Parathyroid adenoma (tissue), 2 donors: ENCODE measurements at regions not wholly inside any gene's neighbourhood (a gene's known extent, or its start where the extent isn't known, plus 50 kb on each side); places are given as distances from the start of the nearest gene placed in this dataset.

Experiments
- H2AFZ ChIP-seq: fragments of 300-600 bp; sonication (generic); one replicate; pipeline ENCODE4 v1.7.0; 2017; ENCODE audit warnings: antibody characterized with exemption, mild to moderate bottlenecking
- H3K27ac ChIP-seq: fragments of 300-600 bp; sonication (generic); one replicate; pipeline ENCODE4 v1.7.0; 2017
- H3K27me3 ChIP-seq: fragments of 300-600 bp; sonication (generic); one replicate; pipeline ENCODE4 v1.7.0; 2017; ENCODE audit warnings: low read length; ENCODE audit not compliant: control insufficient read depth, insufficient read depth
- H3K36me3 ChIP-seq: fragments of 300-600 bp; sonication (generic); one replicate; pipeline ENCODE4 v1.7.0; 2017; ENCODE audit warnings: low read length; ENCODE audit not compliant: control insufficient read depth, insufficient read depth
- H3K4me1 ChIP-seq: fragments of 300-600 bp; sonication (generic); one replicate; pipeline ENCODE4 v1.7.0; 2017; ENCODE audit warnings: control low read depth
- H3K4me2 ChIP-seq: fragments of 300-600 bp; sonication (generic); one replicate; pipeline ENCODE4 v1.7.0; 2017; ENCODE audit warnings: low read length
- H3K4me3 ChIP-seq: fragments of 300-600 bp; sonication (generic); one replicate; pipeline ENCODE4 v1.7.0; 2017; ENCODE audit warnings: low read depth, low read length
- H3K79me2 ChIP-seq: fragments of 300-600 bp; sonication (generic); one replicate; pipeline ENCODE4 v1.7.0; 2017; ENCODE audit warnings: control low read depth
- H3K9ac ChIP-seq: fragments of 300-600 bp; sonication (generic); one replicate; pipeline ENCODE4 v1.7.0; 2017; ENCODE audit warnings: mild to moderate bottlenecking
- H3K9me3 ChIP-seq: fragments of 300-600 bp; sonication (generic); one replicate; pipeline ENCODE4 v1.7.0; 2017; ENCODE audit warnings: low read length; ENCODE audit not compliant: control insufficient read depth
- TF ChIP-seq, protein P1 (sequence below): fragments of 300-600 bp; sonication (generic); IDR thresholded peaks from one replicate; pipeline ENCODE4 v1.7.0; 2017; ENCODE audit warnings: antibody characterized with exemption, mild to moderate bottlenecking
- donor health status: primary hyperparathyroidism.

DNA sequence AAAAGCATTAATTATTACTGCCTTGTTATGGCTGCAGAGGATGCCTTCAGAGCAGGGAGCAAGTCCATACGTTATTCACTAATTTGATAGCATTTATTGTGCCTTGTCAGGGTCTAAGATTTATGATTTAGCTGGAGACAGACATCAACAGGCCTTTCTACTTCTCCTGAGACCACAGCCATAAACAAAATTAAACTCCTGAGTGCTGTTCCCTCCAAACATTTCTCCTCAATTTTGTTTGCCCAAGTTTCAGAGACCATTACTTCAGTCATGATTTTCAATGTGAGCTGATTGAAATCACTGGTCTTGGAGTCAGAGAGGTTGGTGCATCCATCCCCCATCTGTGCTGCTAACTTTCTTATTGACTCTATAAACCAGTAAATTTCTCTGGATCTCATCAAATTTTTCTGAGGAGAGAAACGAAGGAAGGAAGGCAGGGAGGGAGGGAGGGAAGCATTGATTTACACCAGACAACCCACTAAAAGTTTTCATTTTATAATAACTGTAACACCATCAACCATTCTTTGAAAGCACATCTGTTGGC is 423.6 kb upstream of the CDH11 start:
- H3K4me3 ChIP-seq = no peak overlapping the region
- H3K27me3 ChIP-seq = no peaks in the 10 kb centered on the region
- H3K27ac ChIP-seq = no peak overlapping the region
- no peaks in the 10 kb centered on the region for H3K9me3 ChIP-seq
- no peaks in the 10 kb centered on the region for H3K36me3 ChIP-seq
- no peak overlapping the region for H3K9ac ChIP-seq
- H3K4me1 ChIP-seq = no peaks in the 10 kb centered on the region
- no peak overlapping the region for H3K4me2 ChIP-seq
- no peak overlapping the region for H2AFZ ChIP-seq
- TF ChIP-seq, protein P1, sequence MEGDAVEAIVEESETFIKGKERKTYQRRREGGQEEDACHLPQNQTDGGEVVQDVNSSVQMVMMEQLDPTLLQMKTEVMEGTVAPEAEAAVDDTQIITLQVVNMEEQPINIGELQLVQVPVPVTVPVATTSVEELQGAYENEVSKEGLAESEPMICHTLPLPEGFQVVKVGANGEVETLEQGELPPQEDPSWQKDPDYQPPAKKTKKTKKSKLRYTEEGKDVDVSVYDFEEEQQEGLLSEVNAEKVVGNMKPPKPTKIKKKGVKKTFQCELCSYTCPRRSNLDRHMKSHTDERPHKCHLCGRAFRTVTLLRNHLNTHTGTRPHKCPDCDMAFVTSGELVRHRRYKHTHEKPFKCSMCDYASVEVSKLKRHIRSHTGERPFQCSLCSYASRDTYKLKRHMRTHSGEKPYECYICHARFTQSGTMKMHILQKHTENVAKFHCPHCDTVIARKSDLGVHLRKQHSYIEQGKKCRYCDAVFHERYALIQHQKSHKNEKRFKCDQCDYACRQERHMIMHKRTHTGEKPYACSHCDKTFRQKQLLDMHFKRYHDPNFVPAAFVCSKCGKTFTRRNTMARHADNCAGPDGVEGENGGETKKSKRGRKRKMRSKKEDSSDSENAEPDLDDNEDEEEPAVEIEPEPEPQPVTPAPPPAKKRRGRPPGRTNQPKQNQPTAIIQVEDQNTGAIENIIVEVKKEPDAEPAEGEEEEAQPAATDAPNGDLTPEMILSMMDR = no peak
- no peaks in the 10 kb centered on the region for H3K79me2 ChIP-seq

DNA sequence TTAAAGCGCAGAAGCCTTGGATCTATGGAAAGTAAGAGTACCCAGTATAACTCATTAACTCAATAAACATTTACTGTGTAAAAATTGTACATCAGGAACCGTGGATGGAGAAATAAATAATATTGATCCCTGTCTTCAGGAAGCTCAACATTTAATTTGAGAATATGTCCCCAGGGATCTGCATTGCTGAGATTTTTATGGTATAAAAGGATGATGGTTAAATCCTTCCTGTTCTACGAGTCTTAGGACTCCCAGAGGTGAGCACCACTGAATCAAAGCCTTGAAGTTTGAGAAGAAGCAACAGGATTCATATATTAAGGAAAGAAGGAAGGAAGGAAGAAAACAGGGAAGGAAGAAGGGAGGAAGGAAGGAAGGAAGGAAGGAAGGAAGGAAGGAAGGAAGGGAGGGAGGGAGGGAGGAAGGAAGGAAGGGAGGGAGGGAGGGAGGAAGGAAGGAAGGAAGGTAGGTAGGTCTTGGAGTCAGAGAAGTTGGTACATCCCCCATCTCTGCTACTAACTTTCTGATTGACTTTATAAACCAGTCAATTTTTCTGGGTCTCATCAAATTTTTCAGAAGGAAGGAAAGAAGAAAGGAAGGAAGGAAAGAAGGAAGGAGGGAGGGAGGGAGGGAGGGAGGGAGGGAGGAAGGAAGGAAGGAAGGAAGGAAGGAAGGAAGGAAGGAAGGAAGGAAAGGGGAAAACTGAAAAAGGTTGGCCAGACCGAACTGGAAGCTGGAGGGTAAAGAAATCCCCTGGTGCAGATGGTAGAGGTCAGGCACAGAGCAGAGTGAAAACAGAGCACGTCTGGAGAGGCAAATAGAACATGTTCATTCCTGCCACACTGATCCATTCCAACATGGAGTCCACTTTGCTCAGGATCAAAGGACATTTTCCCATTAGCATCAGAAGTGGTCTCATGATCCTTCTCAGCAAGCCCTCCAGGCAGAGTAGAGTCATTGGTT is 422.2 kb upstream of the CDH11 start:
- Histone ChIP-seq H3K36me3 (no peaks in the 10 kb centered on the region), H3K79me2 (no peaks in the 10 kb centered on the region), H3K9me3 (no peaks in the 10 kb centered on the region), H3K27ac (no peak overlapping the region), H3K9ac (no peak overlapping the region), H3K4me3 (no peak overlapping the region), H3K4me1 (no peaks in the 10 kb centered on the region), H2AFZ (no peak overlapping the region), H3K4me2 (no peak overlapping the region), H3K27me3 (no peaks in the 10 kb centered on the region)
- TF ChIP-seq, protein P1 = no peak

DNA sequence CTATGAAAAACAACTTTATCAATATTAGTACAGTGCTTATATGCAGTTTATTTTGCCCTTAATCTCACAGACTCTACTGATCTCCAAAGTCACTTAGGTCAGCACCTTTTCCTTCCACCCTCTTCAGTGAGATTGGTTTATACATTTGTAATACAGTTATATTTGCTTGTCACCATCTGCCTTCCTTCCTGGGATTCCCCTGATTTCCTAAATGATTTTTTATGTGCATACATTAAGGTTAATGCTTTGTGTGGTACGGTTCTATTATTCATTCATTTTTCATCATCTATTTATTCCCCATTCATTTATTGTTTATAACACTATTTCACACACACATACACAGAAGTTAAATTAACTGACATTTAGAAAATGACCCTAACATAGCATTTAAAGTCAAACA is 419.8 kb upstream of the CDH11 start:
- Histone ChIP-seq H3K9me3 (no peaks in the 10 kb centered on the region), H2AFZ (no peak overlapping the region), H3K4me1 (no peaks in the 10 kb centered on the region), H3K4me3 (no peak overlapping the region), H3K27me3 (no peaks in the 10 kb centered on the region), H3K27ac (no peak overlapping the region), H3K36me3 (no peaks in the 10 kb centered on the region), H3K4me2 (no peak overlapping the region), H3K79me2 (no peaks in the 10 kb centered on the region), H3K9ac (no peak overlapping the region)
- TF ChIP-seq, protein P1 = no peak

DNA sequence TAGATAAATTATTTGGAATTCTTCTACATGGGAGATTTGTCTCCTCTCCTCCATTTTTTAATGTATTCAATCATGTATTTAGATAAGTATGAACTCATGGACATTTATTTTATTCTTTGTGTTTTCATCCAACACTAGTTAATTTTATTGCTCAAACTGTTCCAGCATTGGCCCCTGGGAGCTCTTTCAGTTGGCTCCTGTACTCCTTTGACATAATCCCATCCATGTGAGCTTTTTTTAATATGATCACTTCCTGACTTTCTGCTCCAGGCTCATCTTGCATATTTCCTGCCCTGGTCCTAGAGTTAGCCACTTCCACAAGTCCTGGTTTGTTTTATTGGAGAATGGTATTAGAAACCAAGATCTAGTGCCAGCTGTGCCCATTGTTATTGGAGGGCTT is 419.0 kb upstream of the CDH11 start:
- TF ChIP-seq, protein P1 = no peak
- no peaks in the 10 kb centered on the region for H3K9me3 ChIP-seq

More for the DNA sequence above, 419.0 kb upstream of the CDH11 start:
- Histone ChIP-seq H2AFZ (no peak overlapping the region), H3K9ac (no peak overlapping the region), H3K4me3 (no peak overlapping the region), H3K27ac (no peak overlapping the region), H3K36me3 (no peaks in the 10 kb centered on the region), H3K79me2 (no peaks in the 10 kb centered on the region), H3K27me3 (no peaks in the 10 kb centered on the region), H3K4me2 (no peak overlapping the region), H3K4me1 (no peaks in the 10 kb centered on the region)
